ENCODE measurements at regions not wholly inside any gene's neighbourhood (a gene's known extent, or its start where the extent isn't known, plus 50 kb on each side); places are given as distances from the start of the nearest gene placed in this dataset.

- DNase-seq (ENCODE audit: low spot score) = peak; percentile 90
Measured at GRCh38 chr11:56932572-56933220, 56.0 kb upstream of the OR5AK2 start.

- DNase-seq (ENCODE audit: low spot score) = no peak
Measured at GRCh38 chr11:56923116-56923515, 65.6 kb upstream of the OR5AK2 start.

GRCh38 chr11:56922421-56922820 lies 66.3 kb upstream of the OR5AK2 start:
- no peak for DNase-seq (ENCODE audit: low spot score)

GRCh38 chr11:56917708-56918400 lies 70.9 kb upstream of the OR5AK2 start:
- DNase-seq (ENCODE audit: low spot score) = no peak

- DNase-seq (ENCODE audit: low spot score) = no peak
Measured at GRCh38 chr11:56916587-56916986, 72.1 kb upstream of the OR5AK2 start.

GRCh38 chr11:56916162-56916561 lies 72.6 kb upstream of the OR5AK2 start:
- no peak for DNase-seq (ENCODE audit: low spot score)

- no peak for DNase-seq (ENCODE audit: low spot score)
Measured at GRCh38 chr11:56911312-56911711, 77.4 kb upstream of the OR5AK2 start.

GRCh38 chr11:56910785-56911184 lies 77.9 kb upstream of the OR5AK2 start:
- DNase-seq (ENCODE audit: low spot score) = no peak

GRCh38 chr11:56910046-56910773 lies 78.5 kb upstream of the OR5AK2 start:
- no peak for DNase-seq (ENCODE audit: low spot score)

- no peak for DNase-seq (ENCODE audit: low spot score)
Measured at GRCh38 chr11:56909563-56909962, 79.2 kb upstream of the OR5AK2 start.

- no peak for DNase-seq (ENCODE audit: low spot score)
Measured at GRCh38 chr11:56909080-56909479, 79.6 kb upstream of the OR5AK2 start.

GRCh38 chr11:56906683-56907148 lies 82.0 kb upstream of the OR5AK2 start:
- DNase-seq (ENCODE audit: low spot score) = no peak

- DNase-seq (ENCODE audit: low spot score) = no peak
Measured at GRCh38 chr11:56905936-56906335, 82.8 kb upstream of the OR5AK2 start.

GRCh38 chr11:56905442-56905841 lies 83.3 kb upstream of the OR5AK2 start:
- no peak for DNase-seq (ENCODE audit: low spot score)

GRCh38 chr11:56898856-56899255 lies 89.9 kb upstream of the OR5AK2 start:
- DNase-seq (ENCODE audit: low spot score) = no peak

GRCh38 chr11:56890584-56891305 lies 98.0 kb upstream of the OR5AK2 start:
- no peak for DNase-seq (ENCODE audit: low spot score)

- DNase-seq (ENCODE audit: low spot score) = no peak
Measured at GRCh38 chr11:56889986-56890385, 98.7 kb upstream of the OR5AK2 start.

- DNase-seq (ENCODE audit: low spot score) = no peak
Measured at GRCh38 chr11:56887940-56888339, 100.8 kb upstream of the OR5AK2 start.

- no peak for DNase-seq (ENCODE audit: low spot score)
Measured at GRCh38 chr11:56886455-56886854, 102.3 kb upstream of the OR5AK2 start.

- DNase-seq (ENCODE audit: low spot score) = no peak
Measured at GRCh38 chr11:56885854-56886253, 102.9 kb upstream of the OR5AK2 start.

GRCh38 chr11:56885177-56885576 lies 103.5 kb upstream of the OR5AK2 start:
- DNase-seq (ENCODE audit: low spot score) = no peak

GRCh38 chr11:56883371-56883987 lies 105.2 kb upstream of the OR5AK2 start:
- no peak for DNase-seq (ENCODE audit: low spot score)
